Fibroblast of skin of right biceps (primary cell): ENCODE measurements at regions not wholly inside any gene's neighbourhood (a gene's known extent, or its start where the extent isn't known, plus 50 kb on each side); places are given as distances from the start of the nearest gene placed in this dataset.
"Not testable (repeated sequence)": the region's sequence is repeated elsewhere in the genome, so short reads cannot be mapped to it uniquely, and the experiment has no call there.

Experiments
- DNase-seq: peaks from one replicate; pipeline ENCODE4 v3.0.0-alpha.2; 2013

DNA sequence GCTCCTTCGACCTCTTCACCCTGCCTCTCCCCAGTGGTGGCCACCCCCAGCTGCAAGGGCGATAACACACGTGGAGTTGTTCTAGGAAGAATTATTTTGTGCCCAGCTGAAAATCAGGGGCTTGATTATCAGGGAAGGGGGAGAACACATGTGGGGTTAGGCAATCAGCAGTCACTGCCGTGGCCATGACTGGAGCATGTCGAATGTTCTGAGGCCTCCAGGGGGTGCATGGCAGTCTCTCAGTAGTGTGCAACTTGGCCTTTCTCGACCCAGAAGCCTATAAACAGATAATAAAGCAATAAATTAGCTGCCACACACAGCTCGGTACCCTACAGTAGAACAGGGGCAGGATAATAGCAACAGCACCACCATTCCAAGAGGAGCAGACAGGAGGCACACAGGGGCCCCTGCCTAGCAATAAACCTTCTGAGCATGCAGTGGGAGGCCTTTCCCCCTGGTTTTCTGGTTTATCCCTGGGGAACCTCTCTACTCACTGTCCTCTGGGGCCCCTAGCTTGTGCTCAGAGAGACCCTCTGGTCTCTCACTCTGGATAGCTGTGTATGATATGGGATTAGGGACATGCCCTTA is 308.2 kb upstream of the PLGLB2 start:
- not testable (repeated sequence) for DNase-seq

- not testable (repeated sequence) for DNase-seq
These were observed 307.2 kb upstream of the PLGLB2 start for GRCh38 chr2:87440650-87441049.

- not testable (repeated sequence) for DNase-seq
These were observed 306.5 kb upstream of the PLGLB2 start for GRCh38 chr2:87441375-87441774.

DNA sequence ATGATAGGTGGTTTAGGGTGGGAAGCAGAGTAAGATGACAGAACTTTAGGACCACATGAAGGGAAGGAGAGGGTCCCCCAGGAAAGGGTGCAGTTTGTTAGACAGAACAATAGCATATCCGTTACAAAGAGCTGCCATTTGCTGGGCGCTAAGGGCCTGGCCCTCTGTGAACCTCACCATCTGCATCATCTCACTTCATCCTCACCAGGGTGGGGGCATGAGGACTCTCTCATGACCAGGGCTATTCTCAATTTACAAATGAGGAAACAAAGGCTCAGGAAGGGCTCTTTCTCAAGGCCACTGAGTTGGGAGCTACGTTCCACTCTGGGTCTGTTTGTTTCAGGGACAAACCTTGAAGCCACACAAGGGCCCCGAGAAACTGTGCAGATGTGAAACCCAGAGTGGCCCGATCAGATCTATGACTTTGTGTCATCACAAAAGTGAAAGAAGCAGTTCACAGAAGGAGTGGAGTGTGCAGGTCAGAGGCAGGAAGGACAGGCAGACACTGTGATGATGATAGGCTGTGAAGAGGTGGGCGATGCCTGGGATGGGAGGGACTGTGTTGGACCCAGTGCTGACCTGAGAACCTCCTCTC is 304.8 kb upstream of the PLGLB2 start:
- DNase-seq, result not testable (repeated sequence)

- DNase-seq, result not testable (repeated sequence)
These were observed 302.9 kb upstream of the PLGLB2 start for GRCh38 chr2:87444951-87445350.

GRCh38 chr2:87445613-87446312 is 302.1 kb upstream of the PLGLB2 start:
- DNase-seq, result not testable (repeated sequence)

GRCh38 chr2:87446313-87446696 is 301.6 kb upstream of the PLGLB2 start:
- DNase-seq, result peak; percentile 19

GRCh38 chr2:87449462-87449980 is 298.4 kb upstream of the PLGLB2 start:
- DNase-seq, result peak; percentile 36

DNA sequence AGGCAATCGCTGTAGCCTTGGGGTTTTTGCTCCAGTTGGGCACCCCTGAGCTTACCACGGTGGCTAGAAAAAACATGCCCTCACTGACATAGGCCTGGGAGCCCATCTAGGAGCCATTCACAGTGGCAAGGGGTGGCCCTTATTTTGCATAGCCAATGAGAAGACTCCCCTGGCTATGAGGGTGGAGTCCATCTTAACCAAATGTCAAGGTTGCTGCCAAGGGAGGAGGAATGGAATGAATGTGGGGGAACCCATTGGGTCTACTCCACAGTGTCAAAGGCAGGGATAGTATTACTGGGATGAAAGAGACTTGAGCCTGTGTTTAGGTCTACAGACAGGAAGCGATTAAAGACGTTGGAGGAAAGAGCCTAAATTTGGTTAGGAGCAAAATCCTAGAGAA is 295.7 kb upstream of the PLGLB2 start:
- DNase-seq, result peak; percentile 48

DNA sequence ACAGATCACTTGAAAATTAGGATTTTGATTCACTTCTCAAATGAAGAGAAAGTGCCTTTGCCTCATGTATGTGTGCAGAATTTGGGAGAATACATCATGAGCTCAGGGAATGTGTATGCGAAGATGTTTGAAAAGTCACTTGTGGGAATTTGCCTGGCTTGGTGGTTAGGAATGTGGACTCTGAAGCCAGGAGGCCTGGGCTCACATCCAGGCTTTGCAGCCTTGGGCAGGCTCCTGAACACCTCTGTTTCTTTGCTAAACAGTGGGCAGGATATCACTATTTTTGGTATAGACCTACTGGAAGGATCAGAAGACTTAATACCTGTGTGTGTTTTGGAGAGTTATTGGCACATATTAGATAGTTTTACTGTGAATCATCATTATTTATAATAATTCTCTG is 295.0 kb upstream of the PLGLB2 start:
- peak; percentile 88 for DNase-seq

DNA sequence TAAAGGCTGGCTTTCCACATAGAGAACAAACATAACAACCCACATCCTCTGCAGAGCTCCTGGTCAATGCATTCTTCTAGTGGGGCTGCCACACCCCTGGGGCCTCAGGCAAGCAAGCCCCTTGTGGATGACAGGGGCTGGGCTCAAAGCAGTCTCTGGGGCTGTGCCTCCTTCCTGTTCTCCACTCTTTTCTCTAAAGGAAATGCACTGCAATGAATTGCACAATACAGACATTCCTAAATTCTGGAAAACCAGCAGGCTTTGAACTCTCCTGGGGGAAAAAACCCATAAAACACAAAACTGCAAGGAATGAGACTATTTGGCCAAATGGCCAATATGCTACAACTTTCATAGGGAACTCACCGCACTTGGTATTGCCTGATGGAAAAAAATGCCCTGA is 293.9 kb upstream of the PLGLB2 start:
- DNase-seq, result peak; percentile 93

DNA sequence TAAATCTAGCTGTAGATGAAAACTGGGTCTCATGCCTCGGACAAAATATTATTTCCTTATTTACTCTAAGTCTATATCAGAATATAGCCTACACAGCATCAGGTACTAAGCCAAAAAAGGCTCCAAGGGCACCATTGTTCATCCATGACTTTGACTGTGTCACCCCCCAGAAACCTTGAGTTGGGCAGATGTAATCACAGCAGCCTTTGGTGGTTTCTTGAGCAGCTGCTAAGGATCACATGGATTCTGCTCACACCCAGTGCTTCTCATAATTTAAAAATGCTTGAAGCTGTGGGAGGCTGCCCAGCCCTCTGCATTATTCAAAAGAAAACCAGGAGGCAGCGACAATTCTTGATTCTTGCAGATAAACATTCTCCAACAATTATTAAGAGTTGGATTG is 293.5 kb upstream of the PLGLB2 start:
- DNase-seq, result peak; percentile 84

DNA sequence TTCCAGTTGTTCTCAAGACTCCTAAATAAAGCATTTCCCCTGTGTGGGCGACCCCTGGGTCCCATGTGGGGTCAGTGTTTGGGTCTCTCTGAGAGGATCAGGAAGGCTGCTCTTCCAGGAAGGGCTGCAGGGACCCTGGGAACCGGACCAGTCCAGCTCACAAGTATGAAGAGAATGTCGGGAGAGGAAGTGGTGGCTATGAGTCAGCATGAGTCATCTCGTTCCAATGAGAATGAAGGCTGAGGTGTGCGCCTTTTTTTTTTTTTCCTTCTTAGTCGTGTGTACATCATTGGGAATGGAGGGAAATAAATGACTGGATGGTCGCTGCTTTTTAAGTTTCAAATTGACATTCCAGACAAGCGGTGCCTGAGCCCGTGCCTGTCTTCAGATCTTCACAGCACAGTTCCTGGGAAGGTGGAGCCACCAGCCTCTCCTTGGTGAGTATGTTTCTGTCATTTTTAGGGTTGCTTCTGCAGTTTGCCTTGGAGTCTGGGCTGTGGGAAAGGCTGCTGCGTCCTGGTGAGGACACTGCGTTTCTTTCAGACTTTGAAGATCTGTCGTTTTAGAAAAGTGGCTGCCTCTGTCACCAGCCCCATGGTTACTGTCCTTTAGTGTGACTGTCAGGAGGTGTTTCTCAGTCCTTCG is 292.6 kb upstream of the PLGLB2 start:
- not testable (repeated sequence) for DNase-seq

- DNase-seq, result not testable (repeated sequence)
These were observed 292.0 kb upstream of the PLGLB2 start for GRCh38 chr2:87455854-87456249.

DNA sequence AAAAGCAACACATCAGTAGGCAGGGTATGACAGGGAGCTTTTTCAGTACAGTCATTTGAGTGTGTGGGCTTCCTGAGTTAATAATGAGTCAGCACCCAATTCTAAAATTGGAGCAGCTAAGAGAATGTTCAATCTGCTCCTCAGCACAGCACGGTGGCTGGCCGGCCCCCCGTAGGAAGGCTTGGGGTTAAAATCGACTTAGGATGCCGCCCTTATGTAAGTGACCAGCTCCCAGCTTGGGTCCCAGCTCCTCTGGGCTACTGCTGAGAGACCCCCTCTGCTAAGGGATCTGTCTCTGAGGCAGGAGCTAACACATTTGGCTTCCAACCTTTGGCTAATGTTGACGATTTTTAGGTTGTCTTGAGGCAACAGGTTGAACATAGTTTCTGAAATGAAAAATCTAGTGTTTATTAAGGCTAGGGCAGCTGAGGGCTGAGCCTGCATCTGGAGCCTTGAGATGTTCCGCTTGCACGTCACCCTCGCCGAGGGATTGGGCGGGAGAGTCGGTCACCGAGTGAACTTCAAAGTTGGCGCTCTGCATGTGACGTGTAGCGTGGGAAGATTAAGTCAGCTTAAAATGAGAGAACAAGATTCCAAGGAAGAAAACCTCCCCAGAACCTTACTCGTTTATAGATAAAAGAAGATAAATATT is 291.3 kb upstream of the PLGLB2 start:
- peak; percentile 30 for DNase-seq

GRCh38 chr2:87457129-87457499 is 290.8 kb upstream of the PLGLB2 start:
- not testable (repeated sequence) for DNase-seq

DNA sequence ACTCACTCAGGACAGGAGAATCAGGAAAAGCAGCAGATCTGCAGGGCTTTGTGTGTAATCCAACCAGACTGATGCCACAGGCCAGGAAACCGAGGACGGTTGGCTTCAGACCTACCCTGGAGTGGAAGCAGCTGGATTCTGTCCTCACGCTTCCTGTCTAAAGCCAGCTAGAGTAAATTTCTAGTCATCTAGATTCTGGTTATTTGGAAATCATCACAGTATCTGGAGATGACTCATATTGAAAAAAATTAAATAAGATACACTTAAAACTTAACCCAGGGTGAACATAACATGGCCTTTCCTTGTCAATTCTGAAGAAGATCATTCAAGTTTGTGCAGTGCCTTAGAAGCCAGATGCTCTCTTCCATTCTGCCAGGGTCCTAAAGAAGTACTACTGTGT is 288.9 kb upstream of the PLGLB2 start:
- DNase-seq, result not testable (repeated sequence)

DNA sequence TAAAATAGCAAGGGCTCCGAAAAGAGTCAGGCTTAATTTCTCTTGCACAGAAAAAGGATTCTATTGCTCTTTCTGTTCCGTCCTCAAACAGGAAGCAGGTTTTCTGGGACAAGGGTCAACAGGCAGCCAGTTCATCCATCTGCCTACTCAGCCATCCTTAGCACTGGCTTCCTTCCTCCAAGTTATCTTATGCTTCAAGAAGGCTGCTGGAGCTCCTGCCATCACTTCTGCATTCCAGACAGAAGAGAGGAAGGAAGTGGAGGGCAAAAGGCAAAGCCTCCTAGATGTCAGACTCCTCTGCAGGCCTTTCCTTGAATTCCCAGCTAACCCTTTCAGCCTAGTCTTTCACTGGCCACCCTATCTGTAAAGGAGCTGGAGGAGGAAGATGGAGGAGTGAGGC is 287.8 kb upstream of the PLGLB2 start:
- DNase-seq, result not testable (repeated sequence)

DNA sequence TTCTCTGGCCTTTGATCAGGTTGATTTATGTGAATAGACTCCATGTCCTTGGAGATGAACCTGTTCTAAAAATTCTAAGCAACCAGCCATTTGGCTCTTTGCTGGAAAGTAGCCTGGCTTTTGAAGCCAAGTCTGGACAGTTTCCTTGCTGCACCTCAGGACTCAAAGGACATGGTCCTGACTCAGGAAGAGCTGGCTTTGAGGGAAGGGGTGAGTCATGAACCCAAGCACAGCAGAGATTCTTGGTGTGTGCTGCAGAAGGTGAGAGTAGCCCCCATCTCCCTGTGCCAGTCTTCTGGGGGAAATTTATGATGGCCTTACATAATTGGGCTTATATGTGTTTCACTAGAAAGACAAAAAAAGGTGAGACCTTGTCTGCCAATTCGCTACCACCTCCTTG is 287.2 kb upstream of the PLGLB2 start:
- DNase-seq, result not testable (repeated sequence)

DNA sequence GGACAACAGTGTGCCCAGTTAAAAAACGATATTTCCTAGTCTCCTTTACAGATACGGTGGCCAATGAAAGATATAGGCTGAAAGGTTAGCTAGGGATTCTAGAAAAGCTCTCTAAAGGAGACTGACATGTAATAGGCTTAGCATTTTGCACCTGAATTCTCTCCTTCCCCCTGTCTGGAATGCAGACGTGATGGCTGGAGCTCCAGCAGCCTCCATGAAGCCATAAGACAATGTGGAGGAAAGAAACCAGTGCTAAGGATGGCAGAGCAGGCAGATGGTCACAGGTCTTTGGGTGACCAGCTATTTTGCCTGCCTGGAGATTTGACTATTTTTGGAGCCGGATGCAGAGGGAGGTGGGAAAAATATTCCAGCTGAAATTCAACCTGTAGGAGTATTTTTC is 286.2 kb upstream of the PLGLB2 start:
- not testable (repeated sequence) for DNase-seq

- DNase-seq, result not testable (repeated sequence)
These were observed 283.7 kb upstream of the PLGLB2 start for GRCh38 chr2:87464219-87464618.

- DNase-seq, result not testable (repeated sequence)
These were observed 282.2 kb upstream of the PLGLB2 start for GRCh38 chr2:87465730-87466129.

- not testable (repeated sequence) for DNase-seq
These were observed 281.2 kb upstream of the PLGLB2 start for GRCh38 chr2:87466591-87467120.
